KMS-11 (cell line): ENCODE measurements at regions not wholly inside any gene's neighbourhood (a gene's known extent, or its start where the extent isn't known, plus 50 kb on each side); places are given as distances from the start of the nearest gene placed in this dataset.

Source experiments
- H2AFZ ChIP-seq: fragments of 200-600 bp; sonication (generic); 2 replicates; pipeline ENCODE4 v1.6.1; 2016; ENCODE audit warnings: antibody characterized with exemption, mixed run types, low read depth
- H3K27ac ChIP-seq: fragments of 200-600 bp; sonication (generic); 2 replicates; pipeline ENCODE4 v1.6.1; 2016; ENCODE audit warnings: mild to moderate bottlenecking, mixed run types
- H3K27me3 ChIP-seq: fragments of 200-600 bp; sonication (generic); 2 replicates; pipeline ENCODE4 v1.6.1; 2017; ENCODE audit warnings: mild to moderate bottlenecking, low read depth, mixed run types, moderate library complexity; ENCODE audit not compliant: insufficient read depth
- H3K36me3 ChIP-seq: fragments of 200-600 bp; sonication (generic); 2 replicates; pipeline ENCODE4 v1.6.1; 2017; ENCODE audit warnings: mild to moderate bottlenecking, mixed run types; ENCODE audit not compliant: insufficient read depth
- H3K4me1 ChIP-seq: fragments of 200-600 bp; sonication (generic); 2 replicates; pipeline ENCODE4 v1.6.1; 2016; ENCODE audit warnings: mild to moderate bottlenecking, low read depth, mixed run types; ENCODE audit not compliant: poor library complexity, severe bottlenecking
- H3K4me2 ChIP-seq: fragments of 200-600 bp; sonication (generic); 2 replicates; pipeline ENCODE4 v1.7.0; 2016; ENCODE audit warnings: mild to moderate bottlenecking, mixed run types
- H3K4me3 ChIP-seq: fragments of 200-600 bp; sonication (generic); IDR thresholded peaks from 2 replicates; pipeline ENCODE4 v1.6.1; 2017; ENCODE audit warnings: low read depth, low read length, mixed read lengths; ENCODE audit not compliant: insufficient read depth
- H3K79me2 ChIP-seq: fragments of 200-600 bp; sonication (generic); 2 replicates; pipeline ENCODE4 v1.6.1; 2016; ENCODE audit warnings: low read depth, mixed run types; ENCODE audit not compliant: insufficient read depth
- H3K9ac ChIP-seq: fragments of 200-600 bp; sonication (generic); 2 replicates; pipeline ENCODE4 v1.6.1; 2016; ENCODE audit warnings: mild to moderate bottlenecking, mixed run types
- H4K20me1 ChIP-seq: fragments of 200-600 bp; sonication (generic); 2 replicates; pipeline ENCODE4 v1.6.1; 2016; ENCODE audit warnings: mild to moderate bottlenecking, mixed run types; ENCODE audit not compliant: insufficient read depth
- CTCF ChIP-seq: fragments of 200-600 bp; sonication (generic); conservative IDR thresholded peaks from 2 replicates; pipeline ENCODE4 v1.6.1; 2017; ENCODE audit warnings: low read depth, mild to moderate bottlenecking, antibody characterized with exemption, low read length, moderate library complexity, mixed read lengths

- no peak overlapping the region for H3K4me3 ChIP-seq
- H3K36me3 ChIP-seq: no peaks in the 10 kb centered on the region
- no peak overlapping the region for H3K9ac ChIP-seq
- no peak overlapping the region for H2AFZ ChIP-seq
- no peaks in the 10 kb centered on the region for H3K79me2 ChIP-seq
- no peaks in the 10 kb centered on the region for H3K27me3 ChIP-seq
- no peak overlapping the region for H3K27ac ChIP-seq
- H3K4me2 ChIP-seq: no peak overlapping the region
- TF ChIP-seq CTCF: no peak
- H3K4me1 ChIP-seq: no peaks in the 10 kb centered on the region
- no peaks in the 10 kb centered on the region for H4K20me1 ChIP-seq
These were observed 252.4 kb downstream of the FNDC1 start for GRCh38 chr6:159421586-159421985.

- Histone ChIP-seq H4K20me1 (no peaks in the 10 kb centered on the region), H2AFZ (no peak overlapping the region), H3K4me1 (no peaks in the 10 kb centered on the region), H3K27ac (no peak overlapping the region), H3K4me2 (no peak overlapping the region), H3K9ac (no peak overlapping the region), H3K36me3 (no peaks in the 10 kb centered on the region), H3K27me3 (no peaks in the 10 kb centered on the region), H3K79me2 (no peaks in the 10 kb centered on the region), H3K4me3 (no peak overlapping the region)
- no peak for TF ChIP-seq CTCF
These were observed 249.8 kb downstream of the FNDC1 start for GRCh38 chr6:159418997-159419396.

GRCh38 chr6:159416891-159417560, 247.8 kb downstream of the FNDC1 start:
- no peaks in the 10 kb centered on the region for H3K27me3 ChIP-seq
- no peaks in the 10 kb centered on the region for H3K36me3 ChIP-seq
- no peak overlapping the region for H3K9ac ChIP-seq
- no peak overlapping the region for H3K27ac ChIP-seq
- H4K20me1 ChIP-seq: no peaks in the 10 kb centered on the region
- no peak overlapping the region for H3K4me3 ChIP-seq
- no peak overlapping the region for H3K4me2 ChIP-seq
- no peak for TF ChIP-seq CTCF
- H3K79me2 ChIP-seq: no peaks in the 10 kb centered on the region
- H2AFZ ChIP-seq: no peak overlapping the region
- no peaks in the 10 kb centered on the region for H3K4me1 ChIP-seq

GRCh38 chr6:159415540-159415939, 246.3 kb downstream of the FNDC1 start:
- no peaks in the 10 kb centered on the region for H3K27me3 ChIP-seq
- H2AFZ ChIP-seq: no peak overlapping the region
- no peak overlapping the region for H3K9ac ChIP-seq
- H3K4me2 ChIP-seq: no peak overlapping the region
- H3K27ac ChIP-seq: no peak overlapping the region
- H3K4me3 ChIP-seq: no peak overlapping the region
- no peaks in the 10 kb centered on the region for H3K36me3 ChIP-seq
- H3K79me2 ChIP-seq: no peaks in the 10 kb centered on the region
- no peak for TF ChIP-seq CTCF
- no peaks in the 10 kb centered on the region for H3K4me1 ChIP-seq
- H4K20me1 ChIP-seq: no peaks in the 10 kb centered on the region
